NCI-H1694 treated with DMSO at 0.1 percent for 48 hours (cell line): ENCODE measurements at regions not wholly inside any gene's neighbourhood (a gene's known extent, or its start where the extent isn't known, plus 50 kb on each side); places are given as distances from the start of the nearest gene placed in this dataset.
"Not testable (repeated sequence)": the region's sequence is repeated elsewhere in the genome, so short reads cannot be mapped to it uniquely, and the experiment has no call there.

Experiments used
- DNase-seq: peaks from one replicate; lab custom pipeline; 2025; lab: John Stamatoyannopoulos, UW

GRCh38 chr7:76117306-76117991, 69.5 kb downstream of the MDH2 start:
- DNase-seq, result not testable (repeated sequence)

DNA sequence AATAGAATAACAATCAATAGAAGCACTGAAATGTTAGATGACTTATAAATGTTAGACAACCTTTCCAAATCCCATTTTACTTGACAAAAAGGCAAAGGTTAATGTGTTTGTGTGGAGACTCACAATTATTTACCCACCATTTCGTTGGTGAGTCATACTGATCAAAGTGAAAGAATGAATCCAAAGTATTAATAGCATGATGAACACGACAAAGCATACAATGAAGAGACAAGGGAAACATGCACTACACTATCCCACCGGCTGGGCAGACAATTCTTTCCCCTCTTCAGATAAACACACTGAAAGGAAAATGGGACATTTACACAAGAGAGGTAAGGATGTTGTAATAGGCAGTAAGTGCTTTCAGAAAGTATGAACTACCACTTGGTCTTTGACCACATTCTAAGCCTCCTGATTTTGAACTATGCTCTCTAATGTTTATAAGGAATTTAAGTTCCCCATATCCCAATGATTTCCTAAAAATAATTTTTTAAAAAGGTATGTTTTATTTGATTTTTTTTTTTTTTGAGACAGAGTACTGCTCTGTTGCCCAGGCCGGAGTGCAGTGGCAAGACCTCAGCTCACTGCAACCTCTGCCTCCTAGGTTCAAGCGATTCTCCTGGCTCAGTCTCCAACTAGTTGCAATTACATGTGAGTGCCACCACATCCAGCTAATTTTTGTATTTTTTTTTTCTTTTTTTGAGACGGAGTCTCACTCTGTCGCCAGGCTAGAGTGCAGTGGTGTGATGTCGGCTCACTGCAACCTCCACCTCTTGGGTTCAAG, 70.5 kb downstream of the MDH2 start:
- not testable (repeated sequence) for DNase-seq

- no peak for DNase-seq
Measured at GRCh38 chr7:76121044-76121443, 73.1 kb downstream of the MDH2 start.

DNA sequence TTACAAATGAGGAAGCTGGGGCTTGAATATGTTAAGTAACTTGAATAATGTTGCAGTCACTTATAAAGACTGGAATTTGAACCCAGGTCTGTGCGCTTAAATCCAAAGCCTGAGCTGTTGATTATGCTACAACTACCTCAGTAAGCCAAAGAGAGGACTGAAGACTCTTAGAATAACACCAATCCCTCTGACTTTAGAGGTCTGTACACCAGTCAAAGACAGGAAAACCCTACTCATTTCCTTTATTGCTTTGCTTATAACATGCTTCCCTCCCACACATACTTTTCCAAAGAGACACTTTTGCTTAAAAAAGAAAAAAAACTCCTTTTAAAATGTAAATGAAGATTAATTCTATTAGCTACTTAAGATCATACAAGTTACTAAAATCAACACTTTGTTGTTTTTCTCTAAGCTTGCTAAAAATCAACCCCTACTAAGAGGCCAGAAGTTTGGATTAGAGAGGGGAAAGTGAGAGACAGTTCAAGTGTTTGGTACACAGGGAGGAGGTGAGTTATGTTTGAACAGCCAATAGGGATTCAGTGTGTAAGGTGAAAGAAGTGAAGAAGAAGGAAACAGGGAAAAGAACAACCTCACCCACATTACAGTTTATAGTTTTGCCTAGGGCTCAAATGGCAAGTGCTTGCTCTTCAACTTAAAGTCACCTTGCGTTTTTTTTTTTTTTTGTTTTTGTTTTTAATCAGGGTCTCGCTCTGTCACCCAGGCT, 74.8 kb downstream of the MDH2 start:
- DNase-seq, result no peak

DNA sequence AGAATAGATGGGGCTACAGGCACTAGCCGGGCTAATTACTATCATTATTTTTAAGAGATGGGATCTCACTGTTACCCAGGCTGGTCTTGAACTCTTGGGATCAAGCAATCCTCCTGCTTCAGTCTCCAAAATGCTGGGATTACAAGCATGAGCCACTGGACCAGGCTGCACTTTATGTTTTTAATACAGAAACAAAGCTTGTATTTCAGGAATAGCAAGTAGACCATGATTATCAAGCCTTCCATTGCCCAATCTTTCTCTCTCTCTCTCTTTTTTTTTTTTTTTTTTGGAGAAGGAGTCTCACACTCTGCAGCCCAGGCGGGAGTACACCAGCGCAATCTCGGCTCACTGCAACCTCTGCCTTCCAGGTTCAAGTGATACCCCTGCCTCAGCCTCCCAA, 75.4 kb downstream of the MDH2 start:
- no peak for DNase-seq

DNA sequence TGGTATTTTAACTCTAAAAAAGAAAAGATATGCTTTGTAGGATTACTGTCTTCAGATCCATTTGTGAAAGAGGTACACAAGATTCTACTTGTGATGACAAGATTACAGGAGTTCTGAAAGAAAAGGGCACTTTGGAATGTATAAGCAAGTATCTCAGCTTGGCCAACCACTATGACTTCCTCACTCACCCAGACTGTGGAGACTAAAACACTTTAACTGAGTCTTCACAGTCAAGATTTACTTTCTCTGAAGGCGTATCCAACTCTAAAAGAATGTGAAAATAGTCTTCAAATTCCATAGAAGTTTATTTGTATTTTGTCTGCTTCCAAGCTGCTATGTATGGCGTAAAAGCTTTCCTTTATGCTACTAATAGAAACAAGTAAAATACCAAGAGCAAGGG, 76.1 kb upstream of the SRRM3 start:
- no peak for DNase-seq

- no peak for DNase-seq
Measured at GRCh38 chr7:76126632-76127031, 75.1 kb upstream of the SRRM3 start.

GRCh38 chr7:76129366-76129765, 72.3 kb upstream of the SRRM3 start:
- DNase-seq, result no peak

DNA sequence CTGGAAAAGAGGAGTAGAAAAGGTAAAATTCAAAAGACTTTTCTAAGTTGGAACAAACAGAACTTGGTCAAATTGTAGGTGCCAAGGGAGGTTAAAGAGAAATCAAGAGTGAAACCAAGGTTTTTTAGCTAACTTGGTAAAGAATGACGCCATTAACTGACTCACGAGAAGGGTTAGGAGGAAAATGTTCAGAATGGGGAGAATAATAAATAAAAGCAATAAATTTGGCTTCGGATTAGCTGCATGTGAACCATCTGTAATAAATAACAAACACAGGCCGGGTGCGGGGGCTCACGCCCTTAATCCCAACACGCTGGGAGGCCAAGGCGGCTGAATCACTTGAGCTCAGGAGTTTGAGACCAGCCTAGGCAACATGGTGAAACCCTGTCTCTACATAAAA, 71.9 kb upstream of the SRRM3 start:
- no peak for DNase-seq

- peak; percentile 12 for DNase-seq
Measured at GRCh38 chr7:76130661-76131060, 71.0 kb upstream of the SRRM3 start.

DNA sequence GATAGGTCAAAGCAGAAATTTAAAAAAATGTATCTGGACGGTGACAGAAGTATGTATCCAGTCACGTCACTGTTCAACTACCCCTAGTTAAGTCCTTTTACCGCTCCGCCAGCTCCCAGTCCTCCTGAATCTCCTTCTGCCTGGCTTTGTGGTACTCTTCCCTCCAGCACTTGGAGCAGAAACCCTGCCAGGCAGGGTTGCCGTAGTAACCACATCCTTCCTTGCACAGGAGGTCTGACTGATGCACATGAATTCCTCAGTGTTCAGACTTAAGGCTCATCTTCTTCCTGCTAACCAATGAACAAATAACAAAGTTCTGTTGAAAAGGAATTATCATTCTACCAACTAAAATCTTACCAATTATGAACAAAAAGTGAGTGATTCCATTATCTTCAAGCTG, 69.8 kb upstream of the SRRM3 start:
- not testable (repeated sequence) for DNase-seq

DNA sequence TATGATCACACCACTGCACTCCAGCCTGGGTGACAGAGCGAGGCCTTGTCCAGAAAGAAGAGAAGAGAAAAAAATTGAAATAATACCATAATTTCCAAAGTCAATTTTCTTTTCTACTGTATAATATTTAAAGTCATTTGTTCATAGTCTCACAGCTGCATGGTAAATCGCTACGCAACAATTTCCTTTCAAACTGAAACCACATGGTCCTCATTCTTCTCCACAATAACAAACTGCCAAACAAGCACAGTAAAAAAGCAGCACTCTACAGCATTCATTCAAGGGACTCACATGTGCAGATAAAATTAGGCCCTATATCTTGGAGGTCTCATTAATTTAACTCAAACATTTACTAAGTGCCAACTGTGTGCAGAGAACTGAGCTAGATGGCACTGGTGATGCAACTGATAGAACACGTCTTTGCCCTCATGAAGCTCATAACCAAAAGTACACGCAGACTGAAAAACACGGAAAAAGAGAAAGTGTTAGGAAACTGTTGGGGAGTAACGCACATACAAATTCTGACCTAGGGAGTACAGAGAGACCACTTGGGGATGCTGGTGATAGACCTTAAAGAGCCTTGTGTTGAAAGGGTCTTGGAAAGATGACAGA, 68.4 kb upstream of the SRRM3 start:
- no peak for DNase-seq

DNA sequence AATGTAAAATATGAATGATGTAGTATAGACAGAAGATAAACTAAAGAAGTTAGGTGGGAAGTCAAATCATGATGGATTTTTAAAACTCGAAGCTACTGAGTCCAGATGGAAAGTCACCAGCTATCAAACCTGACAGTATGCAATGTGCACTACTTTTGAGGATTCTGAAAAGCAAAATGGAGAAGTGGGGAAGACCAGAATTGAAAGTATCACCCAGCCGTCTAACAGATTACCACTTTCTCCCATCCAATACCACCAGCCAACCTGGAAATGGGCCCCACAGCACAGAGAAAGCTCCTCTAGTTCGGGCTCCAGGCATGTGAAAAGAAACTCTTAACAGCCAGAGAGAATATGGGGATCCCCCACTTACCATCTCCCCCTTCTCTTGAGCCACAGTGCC, 67.9 kb upstream of the SRRM3 start:
- DNase-seq, result no peak

DNA sequence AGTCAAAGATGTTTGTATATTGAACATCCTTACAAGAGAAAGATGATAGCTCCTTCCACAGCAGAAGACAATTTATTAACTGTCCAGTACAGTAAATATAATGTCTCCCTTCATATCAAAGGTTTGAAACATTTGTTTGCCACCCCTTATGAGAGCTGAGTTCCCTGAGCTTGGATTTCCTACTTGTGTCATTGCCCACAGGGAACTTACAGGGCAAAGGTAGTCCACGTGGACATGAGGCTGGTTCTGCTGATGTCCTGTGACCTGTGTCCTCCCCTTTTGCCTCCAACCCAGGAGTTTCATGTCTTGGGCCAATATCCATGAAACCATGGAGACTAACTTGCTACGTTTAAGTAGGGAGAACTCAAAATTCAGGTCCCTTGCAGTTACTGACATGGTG, 66.4 kb upstream of the SRRM3 start:
- not testable (repeated sequence) for DNase-seq

- not testable (repeated sequence) for DNase-seq
Measured at GRCh38 chr7:76138577-76139313, 63.0 kb upstream of the SRRM3 start.

DNA sequence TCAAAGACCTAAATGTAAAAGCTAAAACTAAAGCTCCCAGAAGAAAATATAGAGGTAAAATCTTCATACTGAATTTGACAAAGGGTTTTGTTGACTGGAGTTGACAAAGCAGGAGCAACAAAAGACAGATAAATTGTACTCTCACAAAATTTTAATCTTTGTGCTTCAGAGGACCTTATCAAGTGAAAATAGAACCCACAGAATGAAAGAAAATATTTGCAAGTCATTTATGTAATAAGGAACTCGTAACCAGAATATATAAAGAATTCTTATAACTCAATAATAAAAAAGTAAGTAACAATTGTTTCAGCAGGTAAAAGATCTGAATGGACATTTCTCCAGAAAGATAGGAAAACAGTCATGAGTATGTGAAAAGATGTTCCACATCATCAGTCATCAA, 62.0 kb upstream of the SRRM3 start:
- DNase-seq, result no peak

- DNase-seq, result not testable (repeated sequence)
Measured at GRCh38 chr7:76140259-76140658, 61.4 kb upstream of the SRRM3 start.

DNA sequence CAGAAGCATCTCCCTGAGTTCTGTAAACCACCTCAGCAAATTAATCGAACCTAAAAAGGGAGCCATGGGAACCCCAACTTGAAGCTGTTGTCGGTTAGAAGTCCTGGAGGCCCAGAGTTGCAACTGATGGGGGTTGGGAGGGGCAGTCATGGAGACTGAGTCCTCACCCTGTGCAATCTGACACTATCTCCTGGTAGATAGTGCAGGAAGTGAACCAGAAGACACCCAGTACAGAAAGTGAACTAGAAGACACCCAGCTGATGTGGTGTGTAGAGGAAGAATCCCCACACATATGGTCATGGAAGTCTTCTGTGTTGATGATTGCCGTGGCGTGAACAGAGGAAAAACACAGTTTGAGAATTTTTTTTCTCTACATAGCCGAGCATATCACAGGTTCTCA, 58.8 kb upstream of the SRRM3 start:
- no peak for DNase-seq

DNA sequence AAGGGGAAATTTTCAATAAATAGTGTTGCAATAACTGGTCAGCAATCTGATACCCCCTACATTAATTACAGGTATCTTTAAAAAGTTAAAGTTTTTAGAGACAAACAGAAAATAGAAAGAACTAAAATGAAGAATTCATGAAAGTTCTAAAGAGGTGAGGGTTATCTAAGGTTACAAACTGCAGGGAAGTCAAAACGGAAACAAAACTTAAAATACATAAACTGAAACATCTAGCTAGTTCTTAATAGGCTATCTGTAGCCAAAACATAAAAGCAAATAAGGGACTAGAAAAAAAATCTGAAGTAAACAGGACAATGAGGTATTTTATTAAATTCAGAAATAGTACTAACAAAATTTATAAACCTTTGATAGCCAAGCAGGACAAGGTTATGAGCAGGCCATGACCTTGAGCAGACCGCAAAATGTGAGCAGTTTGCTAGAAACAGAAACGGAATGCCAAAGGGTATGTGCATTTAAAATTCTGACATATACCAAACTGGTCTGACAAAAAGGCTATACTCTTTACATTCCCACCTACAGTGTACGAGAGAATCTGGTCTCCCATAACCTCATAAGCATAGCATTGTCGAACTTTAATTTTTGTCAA, 56.9 kb upstream of the SRRM3 start:
- not testable (repeated sequence) for DNase-seq

DNA sequence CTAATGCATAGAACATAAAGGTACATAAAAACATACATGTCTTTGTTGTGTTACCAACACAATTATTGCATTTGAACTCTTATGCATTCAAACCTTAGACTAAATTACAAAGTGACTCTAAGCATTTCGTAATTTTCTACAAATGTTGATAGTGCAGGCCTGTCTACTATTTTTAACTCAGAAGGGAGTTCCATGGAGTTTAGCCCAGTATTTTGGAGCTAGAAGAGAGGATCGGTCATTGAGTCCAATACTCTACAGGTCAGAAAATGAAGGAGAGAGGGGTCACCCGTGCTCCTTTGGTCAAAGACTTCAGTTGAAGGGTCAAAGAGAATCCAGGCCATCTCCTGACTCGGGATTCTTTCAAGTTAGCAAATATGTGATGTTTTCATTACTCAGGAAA, 55.3 kb upstream of the SRRM3 start:
- DNase-seq, result no peak

- not testable (repeated sequence) for DNase-seq
Measured at GRCh38 chr7:76148947-76149346, 52.7 kb upstream of the SRRM3 start.
